ENCODE measurements at regions not wholly inside any gene's neighbourhood (a gene's known extent, or its start where the extent isn't known, plus 50 kb on each side); places are given as distances from the start of the nearest gene placed in this dataset.

GRCh38 chr5:17966640-17967402 is 332.6 kb downstream of the TAF11L14 start:
- Histone ChIP-seq H3K9me3 (ENCODE audit: control insufficient read depth, insufficient read depth, low read depth, low read length) (no peaks in the 10 kb centered on the region), H3K27me3 (ENCODE audit: control insufficient read depth, insufficient read depth, low read length) (no peaks in the 10 kb centered on the region), H3K27ac (ENCODE audit: low read length) (no peak overlapping the region), H3K4me1 (ENCODE audit: control insufficient read depth, insufficient read depth, low read length) (no peaks in the 10 kb centered on the region), H3K36me3 (ENCODE audit: control insufficient read depth, insufficient read depth, low read length) (no peaks in the 10 kb centered on the region), H3K4me3 (ENCODE audit: low read depth in 2 of 2, low read length in 2 of 2) (no peak overlapping the region)
- ATAC-seq = no peak
- no TSS peak for BruUV-seq (replicated peaks)
- in situ Hi-C loops (cut with HindIII; ENCODE audit: low pct_unique_long_range_greater_than_20kb, low sequenced_read_pairs) (no loop called here), intact Hi-C loops (cut with micrococcal nuclease; ENCODE audit: unreplicated experiment) (no loop called here)
- TF ChIP-seq TCF7L2 (IDR thresholded peaks at IDR 0.05; ENCODE audit: low read depth, low read length) = no peak
- no peak for TF ChIP-seq SIN3A (IDR thresholded peaks at IDR 0.05; ENCODE audit: borderline replicate concordance, insufficient read depth, low read depth, low read length)
- TF ChIP-seq REST (IDR thresholded peaks at IDR 0.05; ENCODE audit: insufficient read depth in 1 of 2, low read depth in 2 of 2, low read length in 1 of 2) = no peak
- TF ChIP-seq POLR2AphosphoS5 (IDR thresholded peaks at IDR 0.05; ENCODE audit: low read depth, low read length) = no peak
- TF ChIP-seq CTCF (IDR thresholded peaks at IDR 0.05) = no peak
- DNase-seq (ENCODE audit: low read depth, low spot score) = no peak
- ChIA-PET POLR2A (no interaction called here), CTCF (no interaction called here)

DNA sequence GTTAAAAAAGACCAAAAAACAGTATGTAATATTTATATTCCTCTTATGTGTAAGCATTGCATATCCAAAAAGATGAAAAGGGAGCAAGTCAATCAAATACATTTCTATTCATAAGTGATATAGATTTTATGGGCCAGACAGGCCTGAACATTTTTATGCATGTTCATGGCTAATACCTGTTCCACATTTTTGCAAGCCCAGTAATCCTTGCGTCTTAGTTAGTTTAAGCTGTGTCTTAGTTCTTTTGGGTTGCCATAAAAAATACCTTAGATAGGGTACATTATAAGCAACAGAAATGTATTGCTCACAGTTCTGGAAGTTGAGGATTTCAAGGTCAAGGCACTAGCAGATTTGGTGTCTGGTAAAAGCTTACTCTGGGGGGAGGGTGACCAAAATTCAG is 342.1 kb downstream of the TAF11L14 start:
- in situ Hi-C loops (cut with HindIII; ENCODE audit: low pct_unique_long_range_greater_than_20kb, low sequenced_read_pairs) (no loop called here), intact Hi-C loops (cut with micrococcal nuclease; ENCODE audit: unreplicated experiment) (no loop called here)
- no TSS peak for BruUV-seq (replicated peaks)
- Histone ChIP-seq H3K27me3 (ENCODE audit: control insufficient read depth, insufficient read depth, low read length) (no peaks in the 10 kb centered on the region), H3K36me3 (ENCODE audit: control insufficient read depth, insufficient read depth, low read length) (no peaks in the 10 kb centered on the region), H3K9me3 (ENCODE audit: control insufficient read depth, insufficient read depth, low read depth, low read length) (no peaks in the 10 kb centered on the region), H3K4me1 (ENCODE audit: control insufficient read depth, insufficient read depth, low read length) (no peaks in the 10 kb centered on the region), H3K4me3 (ENCODE audit: low read depth in 2 of 2, low read length in 2 of 2) (no peak overlapping the region), H3K27ac (ENCODE audit: low read length) (no peak overlapping the region)
- DNase-seq (ENCODE audit: low read depth, low spot score) (no peak), ATAC-seq (no peak)
- no peak for TF ChIP-seq REST (IDR thresholded peaks at IDR 0.05; ENCODE audit: insufficient read depth in 1 of 2, low read depth in 2 of 2, low read length in 1 of 2)
- no peak for TF ChIP-seq SIN3A (IDR thresholded peaks at IDR 0.05; ENCODE audit: borderline replicate concordance, insufficient read depth, low read depth, low read length)
- no peak for TF ChIP-seq CTCF (IDR thresholded peaks at IDR 0.05)
- no peak for TF ChIP-seq POLR2AphosphoS5 (IDR thresholded peaks at IDR 0.05; ENCODE audit: low read depth, low read length)
- no peak for TF ChIP-seq TCF7L2 (IDR thresholded peaks at IDR 0.05; ENCODE audit: low read depth, low read length)
- ChIA-PET POLR2A (no interaction called here), CTCF (no interaction called here)
